Anterior cingulate cortex (tissue), 58 donors: ENCODE measurements at regions not wholly inside any gene's neighbourhood (a gene's known extent, or its start where the extent isn't known, plus 50 kb on each side); places are given as distances from the start of the nearest gene placed in this dataset.
"Not testable (repeated sequence)": the region's sequence is repeated elsewhere in the genome, so short reads cannot be mapped to it uniquely, and the experiment has no call there.

Experiments used
- DNase-seq, 58 donors: peaks; one replicate each; lab custom pipeline; 2025; lab: John Stamatoyannopoulos, UW

DNA sequence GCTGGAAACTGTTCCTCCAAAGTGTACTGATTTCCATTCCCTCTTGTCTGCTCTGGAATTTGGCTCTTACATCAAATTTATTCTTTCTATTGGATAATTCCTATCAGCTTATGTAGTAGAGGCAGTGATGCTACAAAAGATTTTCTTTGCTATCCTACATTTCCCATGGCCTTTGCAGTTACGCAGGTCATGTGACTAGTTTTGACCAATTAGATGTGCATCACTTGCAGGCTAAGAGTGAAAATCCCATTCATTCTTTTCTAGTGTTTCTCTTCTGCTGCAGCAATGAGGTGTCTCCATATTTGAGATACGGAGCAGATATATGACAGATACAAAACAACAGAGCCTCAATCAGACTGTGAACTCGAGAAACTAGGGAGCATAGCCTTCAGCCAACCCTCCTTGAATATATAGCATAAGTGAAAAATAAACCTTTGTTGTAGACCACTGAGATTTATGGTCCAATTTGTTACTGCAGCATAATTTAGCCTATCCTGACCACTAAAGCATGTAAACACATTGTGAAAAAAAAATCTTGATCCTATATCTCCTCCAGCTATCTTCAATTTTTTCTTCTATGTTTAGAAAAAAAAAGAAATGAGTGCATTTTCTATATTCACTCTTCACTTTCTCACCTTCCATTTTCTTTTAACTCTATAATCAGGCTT lies 102.0 kb downstream of the HNMT start:
- DNase-seq: no peak

GRCh38 chr2:138066841-138067240 lies 102.6 kb downstream of the HNMT start:
- DNase-seq: peak in 3 of 58 donors; percentile 1 to 44 (median 12)

- not testable (repeated sequence) for DNase-seq
Observed at GRCh38 chr2:138068669-138069068, 104.4 kb downstream of the HNMT start.

GRCh38 chr2:138071042-138071719 lies 106.9 kb downstream of the HNMT start:
- DNase-seq: not testable (repeated sequence)

- peak in 2 of 58 donors; percentile 23 to 24 for DNase-seq
Observed at GRCh38 chr2:138071720-138072719, 107.7 kb downstream of the HNMT start.

- DNase-seq: peak in 32 of 58 donors; percentile 2 to 71 (median 21)
Observed at GRCh38 chr2:138078153-138078552, 113.9 kb downstream of the HNMT start.

DNA sequence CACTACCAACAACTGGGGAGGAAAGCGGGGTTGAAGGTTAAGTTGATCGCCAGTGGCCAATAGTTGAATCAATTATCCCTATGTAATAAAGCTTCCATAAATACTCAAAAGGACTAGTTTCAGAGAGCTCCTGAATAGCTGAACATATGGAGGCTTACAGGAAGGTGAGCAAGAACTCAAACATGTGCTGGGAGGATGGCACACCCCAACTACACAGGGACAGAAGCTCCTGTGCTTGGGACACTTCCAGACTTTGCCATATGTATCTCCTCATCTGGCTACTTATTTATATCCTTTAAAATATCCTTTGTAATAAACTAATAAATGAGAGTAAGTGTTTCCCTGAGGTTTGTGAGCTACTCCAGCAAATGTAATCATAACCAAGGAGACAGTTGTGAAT lies 115.7 kb downstream of the HNMT start:
- DNase-seq: no peak

DNA sequence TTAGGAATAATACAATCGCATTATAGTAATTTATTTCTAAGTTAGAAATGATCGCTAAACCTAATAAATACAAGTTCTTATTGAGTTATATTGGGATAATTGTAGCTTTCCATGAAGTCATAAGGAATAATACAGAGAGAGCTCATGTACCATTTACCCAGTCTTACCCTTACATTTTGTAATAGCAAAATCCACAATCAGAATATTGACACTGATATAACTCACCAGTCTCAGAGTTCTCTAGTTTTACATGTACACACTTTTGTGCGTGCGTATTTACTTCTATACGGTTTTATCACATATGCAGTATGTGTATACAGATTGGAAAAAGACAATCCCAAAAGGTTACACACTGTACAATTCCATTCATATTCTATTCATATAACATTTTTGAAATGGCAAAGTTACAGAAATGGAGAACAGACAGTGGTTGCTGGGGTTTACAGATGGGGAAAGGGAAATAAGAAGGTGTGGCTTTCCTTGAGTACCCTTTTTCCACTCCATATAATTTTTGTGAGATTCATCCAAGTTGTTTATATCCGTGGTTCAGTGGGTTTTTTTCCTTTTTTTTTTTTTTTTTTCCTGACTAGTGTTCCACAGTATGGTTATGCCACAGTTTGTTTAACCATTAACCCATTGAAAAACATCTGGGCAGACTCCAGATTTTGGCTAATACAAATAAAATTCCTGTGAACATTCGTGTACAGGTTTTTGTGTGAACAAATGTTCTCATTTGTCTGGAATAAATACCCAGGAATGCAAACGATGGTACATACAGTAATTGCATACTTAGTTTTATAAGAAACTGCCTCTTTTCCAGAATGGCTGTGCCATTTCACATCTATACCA lies 117.2 kb downstream of the HNMT start:
- no peak for DNase-seq

DNA sequence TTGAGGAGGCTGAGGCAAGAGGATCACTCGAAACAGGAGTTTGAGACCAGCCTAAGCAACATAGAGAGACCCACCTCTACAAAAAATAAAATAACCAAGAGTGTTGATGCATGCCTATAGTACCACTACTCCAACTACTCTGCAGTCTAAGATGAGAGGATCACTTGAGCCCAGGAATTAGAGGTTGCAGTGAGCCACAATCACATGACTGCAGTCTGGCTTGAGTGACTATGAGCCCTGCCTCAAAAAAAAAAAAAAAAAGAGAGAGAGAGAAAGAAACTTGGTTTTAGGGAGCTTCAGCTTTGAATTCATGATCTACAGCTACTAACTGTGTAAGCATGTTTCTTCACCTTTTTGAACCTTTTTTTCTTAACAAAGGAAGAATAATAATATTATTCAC lies 119.9 kb downstream of the HNMT start:
- no peak for DNase-seq

DNA sequence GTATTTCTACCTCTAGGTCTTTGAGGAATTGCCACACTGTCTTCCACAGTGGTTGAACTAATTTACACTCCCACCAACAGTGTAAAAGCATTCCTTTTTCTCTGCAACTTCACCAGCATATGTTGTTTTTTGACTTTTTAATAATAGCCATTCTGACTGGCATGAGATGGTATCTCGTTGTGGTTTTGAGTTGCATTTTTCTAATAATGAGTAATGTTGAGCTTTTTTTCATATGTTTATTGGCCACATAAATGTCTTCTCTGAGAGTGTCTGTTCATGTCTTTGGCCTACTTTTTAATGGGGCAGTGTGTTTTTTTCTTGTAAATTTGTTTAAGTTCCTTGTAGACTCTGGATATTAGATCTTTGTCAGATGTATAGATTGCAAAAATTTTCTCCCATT lies 121.2 kb downstream of the HNMT start:
- not testable (repeated sequence) for DNase-seq

DNA sequence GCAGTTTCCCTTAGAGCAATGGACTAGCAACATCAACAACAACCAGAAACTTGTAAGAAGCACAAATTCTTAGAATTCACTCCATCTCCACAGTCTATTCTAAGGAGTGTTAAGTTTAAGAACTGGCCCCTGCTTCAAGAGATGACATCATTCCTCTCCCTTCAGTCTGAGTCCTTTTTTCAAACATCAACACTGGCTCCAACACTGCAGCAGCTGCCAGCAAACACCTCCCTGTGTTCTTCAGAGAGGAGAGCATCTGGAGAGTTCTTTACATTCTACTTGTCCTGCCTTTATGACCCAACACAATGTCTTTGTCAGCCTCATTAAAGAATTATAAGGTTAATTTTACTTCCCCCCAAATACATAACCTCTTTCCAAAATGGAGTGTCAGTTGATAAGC lies 122.3 kb downstream of the HNMT start:
- peak in 3 of 58 donors; percentile 29 to 36 (median 32) for DNase-seq

DNA sequence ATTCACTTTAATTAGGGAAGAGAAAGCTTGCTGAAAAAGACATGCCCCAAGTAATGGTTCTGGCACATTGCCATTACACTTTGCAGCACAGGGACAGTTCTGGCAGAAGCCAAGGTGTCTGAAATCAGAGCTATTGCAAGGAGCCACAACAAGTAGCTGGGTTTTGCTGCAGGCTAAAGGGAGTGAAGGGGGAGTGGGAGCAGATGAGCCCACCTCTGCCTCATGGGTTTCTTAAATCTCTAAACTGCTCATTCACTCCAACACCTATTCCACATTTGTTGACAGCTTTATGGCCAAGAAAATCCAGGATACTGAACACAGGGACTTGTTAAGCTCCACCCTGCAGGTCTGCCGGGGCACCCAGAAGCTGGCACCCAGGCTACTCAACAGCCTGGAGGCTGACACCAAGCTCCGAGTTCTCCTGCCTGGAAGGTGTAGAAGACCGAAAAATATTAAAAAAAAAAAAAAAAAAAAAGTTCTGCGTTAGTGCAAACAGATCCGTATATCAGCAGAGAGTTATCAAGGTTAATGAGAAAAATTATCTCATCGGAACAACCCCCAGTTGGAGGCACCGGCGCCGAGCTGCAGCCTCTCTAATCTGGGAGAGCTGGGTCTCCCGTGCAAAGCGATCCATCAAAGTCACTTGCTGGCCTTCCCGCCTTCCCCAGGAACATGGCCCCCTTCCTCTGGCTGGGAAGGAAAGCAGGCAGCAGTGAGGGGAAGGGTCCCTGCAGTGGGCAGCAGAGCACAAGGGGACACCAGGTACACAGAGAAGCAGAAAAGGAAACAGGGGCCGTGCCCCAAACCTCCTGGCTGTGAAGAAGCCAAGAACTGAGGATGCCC lies 123.7 kb downstream of the HNMT start:
- no peak for DNase-seq

DNA sequence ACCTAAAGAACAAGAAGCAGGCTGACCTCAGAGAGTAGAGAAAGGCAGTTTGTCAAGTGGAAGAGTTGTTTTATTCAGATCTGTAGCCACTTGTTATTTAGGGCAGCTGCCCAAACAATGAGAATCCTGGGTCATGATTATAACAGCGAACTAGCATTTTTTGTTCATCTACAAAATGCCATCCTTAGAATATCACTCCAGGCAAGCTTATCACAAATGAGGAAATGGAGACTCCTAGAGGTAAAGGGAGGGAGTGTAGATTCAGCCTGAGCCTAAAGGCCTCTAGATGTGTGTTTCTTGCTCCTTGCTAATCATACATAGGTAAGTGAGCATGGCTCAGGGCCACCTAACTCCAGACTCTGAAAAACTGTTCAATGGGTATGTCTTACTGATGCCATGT lies 126.1 kb downstream of the HNMT start:
- DNase-seq: peak in 1 of 58 donors; percentile 41

DNA sequence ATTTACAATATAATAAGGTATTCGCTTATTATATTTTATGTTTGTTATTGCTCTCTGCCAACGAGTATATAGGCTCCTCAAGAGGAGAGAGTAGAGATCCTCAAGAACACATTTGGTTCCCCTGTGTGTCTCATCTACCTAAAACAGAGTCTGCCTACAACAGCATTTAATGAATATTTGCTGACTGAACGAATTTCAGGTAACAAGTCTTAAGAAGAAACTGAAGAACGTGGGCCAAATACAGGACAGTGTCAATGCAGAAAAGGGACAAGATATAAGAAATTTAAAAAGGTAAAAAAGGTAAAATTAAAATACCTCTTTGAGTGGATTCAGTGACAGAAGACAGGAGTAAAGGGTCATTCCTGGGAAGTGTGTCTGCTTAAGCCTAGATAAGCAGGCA lies 129.2 kb downstream of the HNMT start:
- DNase-seq: no peak

DNA sequence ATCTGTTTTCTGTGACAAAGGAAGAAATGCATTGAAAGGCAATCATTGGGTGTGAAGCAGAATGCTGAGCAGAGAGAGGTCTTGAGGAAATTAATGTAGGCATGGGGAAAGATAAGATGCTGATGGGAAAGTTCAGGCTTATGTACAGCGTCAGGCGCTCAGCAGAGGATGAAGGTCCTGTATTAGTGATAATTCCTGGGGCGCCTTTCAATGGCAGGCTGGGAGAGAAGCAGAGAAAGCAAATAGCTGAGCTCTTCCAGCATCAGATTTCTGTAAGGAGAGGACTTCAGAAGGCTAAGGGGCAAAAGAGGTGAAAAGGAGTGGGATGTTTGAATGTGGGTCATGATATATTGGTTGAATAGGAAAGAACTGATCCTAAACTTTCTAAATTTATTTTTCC lies 129.8 kb downstream of the HNMT start:
- no peak for DNase-seq

DNA sequence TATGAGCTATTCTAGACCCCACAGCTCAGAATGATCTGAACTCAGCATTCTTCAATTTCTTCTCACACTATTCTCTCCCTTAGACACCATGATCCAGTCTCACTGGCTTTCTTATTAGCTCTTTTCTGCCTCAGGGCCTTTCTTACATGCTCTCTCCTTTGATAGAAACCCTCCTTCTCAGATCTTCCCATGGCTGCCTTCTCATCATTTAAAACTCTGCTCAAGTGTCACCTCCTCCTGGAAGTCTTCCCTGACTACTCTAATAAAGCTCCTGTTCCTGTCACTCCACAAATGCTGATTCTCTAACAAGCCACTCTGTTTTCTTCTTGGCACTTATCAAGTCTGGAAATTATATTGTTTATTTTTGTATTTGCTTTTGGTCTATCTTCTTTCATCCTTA lies 131.1 kb downstream of the HNMT start:
- DNase-seq: no peak

DNA sequence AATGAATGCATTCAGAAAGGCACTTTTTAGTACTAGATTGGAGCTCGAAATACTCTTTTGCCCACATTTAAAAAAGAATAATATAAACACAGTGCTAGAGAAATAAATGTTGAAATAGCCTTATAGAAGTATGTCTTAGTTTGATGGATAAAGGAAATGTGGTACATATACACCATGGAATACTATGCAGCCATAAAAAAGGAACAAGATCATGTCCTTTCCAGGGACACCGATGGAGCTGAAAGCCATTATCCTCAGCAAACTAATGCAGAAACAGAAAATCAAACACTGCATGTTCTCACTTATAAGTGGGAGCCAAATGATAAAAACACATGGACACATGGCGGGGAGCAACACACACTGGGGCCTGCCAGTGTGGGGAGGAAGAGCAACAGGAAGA lies 135.0 kb downstream of the HNMT start:
- not testable (repeated sequence) for DNase-seq

DNA sequence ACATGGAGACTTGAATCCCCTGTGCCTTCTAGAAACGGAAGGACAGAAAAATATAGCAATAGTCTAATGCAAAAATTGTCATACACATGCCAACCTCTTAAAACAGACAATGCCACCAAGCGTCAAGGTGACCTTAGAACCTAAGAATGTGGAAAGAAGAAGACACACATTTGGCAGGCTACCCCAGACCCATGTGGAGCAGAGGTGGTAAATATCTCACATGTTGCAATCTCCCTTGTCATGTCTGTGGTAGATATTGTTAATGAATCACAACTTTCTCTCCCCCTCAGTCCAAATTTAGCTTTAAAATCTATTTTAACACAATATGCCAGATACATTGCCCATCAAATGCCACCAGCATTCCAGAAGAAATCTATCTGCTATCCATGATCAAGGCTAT lies 137.4 kb downstream of the HNMT start:
- no peak for DNase-seq

GRCh38 chr2:138102664-138103063 lies 138.4 kb downstream of the HNMT start:
- DNase-seq: no peak
